SU-DHL-6 (cell line): ENCODE measurements at regions not wholly inside any gene's neighbourhood (a gene's known extent, or its start where the extent isn't known, plus 50 kb on each side); places are given as distances from the start of the nearest gene placed in this dataset.

Source experiments
- EZH2phosphoT487 ChIP-seq: fragments of 200-600 bp; sonication (generic), shearing (Covaris generic); conservative IDR thresholded peaks from 2 replicates; pipeline ENCODE4 v1.6.1; 2018; ENCODE audit warnings: mild to moderate bottlenecking, antibody characterized with exemption, low read length, moderate library complexity, mixed read lengths
- TF ChIP-seq, protein P1 (sequence below): fragments of 200-600 bp; sonication (generic); IDR thresholded peaks from one replicate; pipeline ENCODE4 v1.5.1; 2017; ENCODE audit warnings: antibody characterized with exemption, mild to moderate bottlenecking, low read length, moderate library complexity; ENCODE audit not compliant: insufficient read depth, poor library complexity, severe bottlenecking

GRCh38 chr1:87600055-87600850 is 271.6 kb downstream of the LMO4 start:
- TF ChIP-seq, protein P1, sequence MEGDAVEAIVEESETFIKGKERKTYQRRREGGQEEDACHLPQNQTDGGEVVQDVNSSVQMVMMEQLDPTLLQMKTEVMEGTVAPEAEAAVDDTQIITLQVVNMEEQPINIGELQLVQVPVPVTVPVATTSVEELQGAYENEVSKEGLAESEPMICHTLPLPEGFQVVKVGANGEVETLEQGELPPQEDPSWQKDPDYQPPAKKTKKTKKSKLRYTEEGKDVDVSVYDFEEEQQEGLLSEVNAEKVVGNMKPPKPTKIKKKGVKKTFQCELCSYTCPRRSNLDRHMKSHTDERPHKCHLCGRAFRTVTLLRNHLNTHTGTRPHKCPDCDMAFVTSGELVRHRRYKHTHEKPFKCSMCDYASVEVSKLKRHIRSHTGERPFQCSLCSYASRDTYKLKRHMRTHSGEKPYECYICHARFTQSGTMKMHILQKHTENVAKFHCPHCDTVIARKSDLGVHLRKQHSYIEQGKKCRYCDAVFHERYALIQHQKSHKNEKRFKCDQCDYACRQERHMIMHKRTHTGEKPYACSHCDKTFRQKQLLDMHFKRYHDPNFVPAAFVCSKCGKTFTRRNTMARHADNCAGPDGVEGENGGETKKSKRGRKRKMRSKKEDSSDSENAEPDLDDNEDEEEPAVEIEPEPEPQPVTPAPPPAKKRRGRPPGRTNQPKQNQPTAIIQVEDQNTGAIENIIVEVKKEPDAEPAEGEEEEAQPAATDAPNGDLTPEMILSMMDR = no peak
- TF ChIP-seq EZH2phosphoT487 = no peak
